HG03139 (cell line): ENCODE measurements at regions not wholly inside any gene's neighbourhood (a gene's known extent, or its start where the extent isn't known, plus 50 kb on each side); places are given as distances from the start of the nearest gene placed in this dataset.
"Not testable (repeated sequence)": the region's sequence is repeated elsewhere in the genome, so short reads cannot be mapped to it uniquely, and the experiment has no call there.

Experiments used
- ATAC-seq: cut with Tn5 transposase; IDR thresholded peaks from one replicate; pipeline ENCODE4 v1.9.1; 2021; ENCODE audit not compliant: unreplicated experiment

GRCh38 chr7:13631207-13632049 lies 358.0 kb downstream of the ETV1 start:
- ATAC-seq, result not testable (repeated sequence)

- ATAC-seq, result no peak
Observed at GRCh38 chr7:13633857-13634256, 355.6 kb downstream of the ETV1 start.

- no peak for ATAC-seq
Observed at GRCh38 chr7:13639396-13639795, 350.1 kb downstream of the ETV1 start.

GRCh38 chr7:13641714-13642113 lies 347.8 kb downstream of the ETV1 start:
- ATAC-seq, result no peak

- ATAC-seq, result no peak
Observed at GRCh38 chr7:13651167-13651566, 338.3 kb downstream of the ETV1 start.

GRCh38 chr7:13656330-13656729 lies 333.1 kb downstream of the ETV1 start:
- no peak for ATAC-seq

GRCh38 chr7:13673290-13673689 lies 316.2 kb downstream of the ETV1 start:
- ATAC-seq, result no peak

- ATAC-seq, result no peak
Observed at GRCh38 chr7:13682626-13683025, 306.8 kb downstream of the ETV1 start.

GRCh38 chr7:13687500-13687899 lies 302.0 kb downstream of the ETV1 start:
- no peak for ATAC-seq

GRCh38 chr7:13692548-13692947 lies 296.9 kb downstream of the ETV1 start:
- no peak for ATAC-seq

- no peak for ATAC-seq
Observed at GRCh38 chr7:13702251-13702650, 287.2 kb downstream of the ETV1 start.

GRCh38 chr7:13708670-13709069 lies 280.8 kb downstream of the ETV1 start:
- ATAC-seq, result no peak

GRCh38 chr7:13713092-13713491 lies 276.4 kb downstream of the ETV1 start:
- ATAC-seq, result no peak

GRCh38 chr7:13715534-13715933 lies 273.9 kb downstream of the ETV1 start:
- no peak for ATAC-seq

- ATAC-seq, result no peak
Observed at GRCh38 chr7:13717031-13717430, 272.4 kb downstream of the ETV1 start.

- no peak for ATAC-seq
Observed at GRCh38 chr7:13724191-13724976, 265.1 kb downstream of the ETV1 start.

- no peak for ATAC-seq
Observed at GRCh38 chr7:13724977-13725566, 264.4 kb downstream of the ETV1 start.

- no peak for ATAC-seq
Observed at GRCh38 chr7:13725591-13725990, 263.9 kb downstream of the ETV1 start.

GRCh38 chr7:13727279-13727678 lies 262.2 kb downstream of the ETV1 start:
- ATAC-seq, result no peak

- no peak for ATAC-seq
Observed at GRCh38 chr7:13727751-13728150, 261.7 kb downstream of the ETV1 start.

- not testable (repeated sequence) for ATAC-seq
Observed at GRCh38 chr7:13728430-13728829, 261.0 kb downstream of the ETV1 start.

- no peak for ATAC-seq
Observed at GRCh38 chr7:13731643-13732042, 257.8 kb downstream of the ETV1 start.
